Panc1 (cell line): ENCODE measurements at regions not wholly inside any gene's neighbourhood (a gene's known extent, or its start where the extent isn't known, plus 50 kb on each side); places are given as distances from the start of the nearest gene placed in this dataset.

ENCODE experiments used
- ATAC-seq: fragments of 200-7000 bp; cut with Tn5 transposase; 2 replicates; pipeline ENCODE4 v1.9.1; 2020; ENCODE audit warnings: mild to moderate bottlenecking, moderate library complexity
- BruUV-seq: library from RNA; stranded (reverse); fragments of 400-500 nt; replicated peaks from 2 replicates; lab custom pipeline; 2021; lab: Mats Ljungman, UMichigan
- CTCF ChIA-PET: fragments of 300-600 bp; sonication (Branson Sonifier 250); formaldehyde crosslinking; loops from one replicate; lab custom pipeline; 2022; ENCODE audit warnings: antibody characterized with exemption; lab: Charles Lee
- POLR2A ChIA-PET: fragments of 300-600 bp; sonication (Branson Sonifier 250); formaldehyde crosslinking; loops from one replicate; lab custom pipeline; 2022; ENCODE audit warnings: antibody characterized with exemption; lab: Charles Lee
- DNase-seq: peaks from one replicate; pipeline ENCODE4 v3.0.0-alpha.2; 2010; ENCODE audit warnings: low read depth, low spot score
- H3K27ac ChIP-seq: 2 replicates; pipeline ENCODE4 v1.5.1; 2011; ENCODE audit warnings: mild to moderate bottlenecking, low read length, inconsistent platforms
- H3K27me3 ChIP-seq: fragments of 200-500 bp; sonication (Bioruptor generic); 2 replicates; pipeline ENCODE4 v1.6.0; 2014; ENCODE audit warnings: low read length, inconsistent platforms; ENCODE audit not compliant: control insufficient read depth, insufficient read depth
- H3K36me3 ChIP-seq: fragments of 200-500 bp; sonication (Bioruptor generic); 2 replicates; pipeline ENCODE4 v1.5.1; 2014; ENCODE audit warnings: inconsistent platforms, mild to moderate bottlenecking, low read length, moderate library complexity; ENCODE audit not compliant: control insufficient read depth, insufficient read depth
- H3K4me1 ChIP-seq: 2 replicates; pipeline ENCODE4 v1.5.1; 2011; ENCODE audit warnings: inconsistent platforms, mild to moderate bottlenecking, low read length, moderate library complexity; ENCODE audit not compliant: control insufficient read depth, insufficient read depth
- H3K4me3 ChIP-seq, 2 experiments: 2 replicates each; pipeline ENCODE4 v1.5.1; 2011 to 2012; ENCODE audit warnings: low read depth in 2 of 2, low read length in 2 of 2, mild to moderate bottlenecking in 2 of 2, inconsistent platforms in 1 of 2, moderate library complexity in 1 of 2
- H3K9me3 ChIP-seq: fragments of 200-500 bp; sonication (Bioruptor generic); 2 replicates; pipeline ENCODE4 v1.5.1; 2014; ENCODE audit warnings: low read depth, mild to moderate bottlenecking, inconsistent platforms, low read length, moderate library complexity; ENCODE audit not compliant: control insufficient read depth, insufficient read depth
- POLR2AphosphoS5 ChIP-seq: IDR thresholded peaks from 2 replicates; pipeline ENCODE4 v1.6.1; 2012; ENCODE audit warnings: mild to moderate bottlenecking, low read depth, low read length, moderate library complexity
- SIN3A ChIP-seq: IDR thresholded peaks from 2 replicates; pipeline ENCODE4 v1.6.1; 2012; ENCODE audit warnings: low read depth, mild to moderate bottlenecking, low read length, moderate library complexity, borderline replicate concordance; ENCODE audit not compliant: insufficient read depth
- TCF7L2 ChIP-seq: IDR thresholded peaks from 2 replicates; pipeline ENCODE4 v1.6.1; 2011; ENCODE audit warnings: mild to moderate bottlenecking, low read depth, low read length, inconsistent platforms
- in situ Hi-C: cut with HindIII; loops from 2 replicates; pipeline ENCODE4 v1.10.0; 2016; ENCODE audit warnings: low sequenced_read_pairs, low pct_unique_long_range_greater_than_20kb
- intact Hi-C: fragments of 100-400 bp; cut with micrococcal nuclease; formaldehyde crosslinking; loops from one replicate; pipeline ENCODE4 v1.10.0; 2022; ENCODE audit not compliant: unreplicated experiment
- TF ChIP-seq, protein P1 (sequence below), 2 experiments: IDR thresholded peaks; 2 replicates each; pipeline ENCODE4 v1.6.1; 2011 to 2012; ENCODE audit warnings: low read depth in 2 of 2, control low read depth in 1 of 2, low read length in 1 of 2, mild to moderate bottlenecking in 1 of 2, moderate library complexity in 1 of 2; ENCODE audit not compliant: insufficient read depth in 1 of 2
- TF ChIP-seq, protein P2 (sequence below): fragments of 450-650 bp; IDR thresholded peaks from 2 replicates; pipeline ENCODE4 v1.5.1; 2017; ENCODE audit warnings: mild to moderate bottlenecking

DNA sequence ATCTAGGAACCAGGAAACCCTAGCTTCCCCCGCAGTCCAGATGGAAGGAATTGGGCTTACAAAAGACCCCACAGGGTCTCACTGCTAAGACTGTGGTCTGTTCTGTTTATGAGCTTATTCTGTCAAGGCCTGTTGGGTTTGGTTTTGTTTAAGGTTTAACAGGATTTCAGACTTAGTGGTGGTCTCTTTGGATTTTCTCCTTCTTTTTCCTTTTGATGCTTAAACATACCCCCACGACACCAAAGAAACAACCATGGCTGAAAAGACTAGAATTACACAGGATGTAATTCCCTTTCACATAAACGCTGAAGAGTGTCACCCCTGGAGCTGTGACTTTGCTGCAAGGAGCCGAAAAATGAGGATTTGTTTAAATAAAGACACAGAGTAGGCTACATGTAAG is 408.6 kb downstream of the PREX1 start:
- H3K4me1 ChIP-seq: no peaks in the 10 kb centered on the region
- DNase-seq: no peak
- no TSS peak for BruUV-seq
- ChIA-PET CTCF (interaction anchor here (0.6 to 1.0 kb wide), 2 partner anchors 201 to 727 kb away, joined by 3 to 16 read pairs; no protein-coding TSS in a partner anchor), POLR2A (interaction anchor here (0.6 kb wide), 1 partner anchor 373 kb away, joined by 5 read pairs; no protein-coding TSS in a partner anchor)
- H3K27me3 ChIP-seq: peaks cover 18% of the 10 kb centered on the region
- TF ChIP-seq SIN3A (no peak), POLR2AphosphoS5 (no peak), TCF7L2 (no peak)
- TF ChIP-seq, protein P1, sequence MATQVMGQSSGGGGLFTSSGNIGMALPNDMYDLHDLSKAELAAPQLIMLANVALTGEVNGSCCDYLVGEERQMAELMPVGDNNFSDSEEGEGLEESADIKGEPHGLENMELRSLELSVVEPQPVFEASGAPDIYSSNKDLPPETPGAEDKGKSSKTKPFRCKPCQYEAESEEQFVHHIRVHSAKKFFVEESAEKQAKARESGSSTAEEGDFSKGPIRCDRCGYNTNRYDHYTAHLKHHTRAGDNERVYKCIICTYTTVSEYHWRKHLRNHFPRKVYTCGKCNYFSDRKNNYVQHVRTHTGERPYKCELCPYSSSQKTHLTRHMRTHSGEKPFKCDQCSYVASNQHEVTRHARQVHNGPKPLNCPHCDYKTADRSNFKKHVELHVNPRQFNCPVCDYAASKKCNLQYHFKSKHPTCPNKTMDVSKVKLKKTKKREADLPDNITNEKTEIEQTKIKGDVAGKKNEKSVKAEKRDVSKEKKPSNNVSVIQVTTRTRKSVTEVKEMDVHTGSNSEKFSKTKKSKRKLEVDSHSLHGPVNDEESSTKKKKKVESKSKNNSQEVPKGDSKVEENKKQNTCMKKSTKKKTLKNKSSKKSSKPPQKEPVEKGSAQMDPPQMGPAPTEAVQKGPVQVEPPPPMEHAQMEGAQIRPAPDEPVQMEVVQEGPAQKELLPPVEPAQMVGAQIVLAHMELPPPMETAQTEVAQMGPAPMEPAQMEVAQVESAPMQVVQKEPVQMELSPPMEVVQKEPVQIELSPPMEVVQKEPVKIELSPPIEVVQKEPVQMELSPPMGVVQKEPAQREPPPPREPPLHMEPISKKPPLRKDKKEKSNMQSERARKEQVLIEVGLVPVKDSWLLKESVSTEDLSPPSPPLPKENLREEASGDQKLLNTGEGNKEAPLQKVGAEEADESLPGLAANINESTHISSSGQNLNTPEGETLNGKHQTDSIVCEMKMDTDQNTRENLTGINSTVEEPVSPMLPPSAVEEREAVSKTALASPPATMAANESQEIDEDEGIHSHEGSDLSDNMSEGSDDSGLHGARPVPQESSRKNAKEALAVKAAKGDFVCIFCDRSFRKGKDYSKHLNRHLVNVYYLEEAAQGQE (IDR thresholded peaks at IDR 0.05; ENCODE audit: insufficient read depth in 1 of 2, low read depth in 2 of 2, low read length in 1 of 2): no peak
- TF ChIP-seq, protein P2, sequence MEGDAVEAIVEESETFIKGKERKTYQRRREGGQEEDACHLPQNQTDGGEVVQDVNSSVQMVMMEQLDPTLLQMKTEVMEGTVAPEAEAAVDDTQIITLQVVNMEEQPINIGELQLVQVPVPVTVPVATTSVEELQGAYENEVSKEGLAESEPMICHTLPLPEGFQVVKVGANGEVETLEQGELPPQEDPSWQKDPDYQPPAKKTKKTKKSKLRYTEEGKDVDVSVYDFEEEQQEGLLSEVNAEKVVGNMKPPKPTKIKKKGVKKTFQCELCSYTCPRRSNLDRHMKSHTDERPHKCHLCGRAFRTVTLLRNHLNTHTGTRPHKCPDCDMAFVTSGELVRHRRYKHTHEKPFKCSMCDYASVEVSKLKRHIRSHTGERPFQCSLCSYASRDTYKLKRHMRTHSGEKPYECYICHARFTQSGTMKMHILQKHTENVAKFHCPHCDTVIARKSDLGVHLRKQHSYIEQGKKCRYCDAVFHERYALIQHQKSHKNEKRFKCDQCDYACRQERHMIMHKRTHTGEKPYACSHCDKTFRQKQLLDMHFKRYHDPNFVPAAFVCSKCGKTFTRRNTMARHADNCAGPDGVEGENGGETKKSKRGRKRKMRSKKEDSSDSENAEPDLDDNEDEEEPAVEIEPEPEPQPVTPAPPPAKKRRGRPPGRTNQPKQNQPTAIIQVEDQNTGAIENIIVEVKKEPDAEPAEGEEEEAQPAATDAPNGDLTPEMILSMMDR: no peak
- intact Hi-C loops: loop anchor here (10.0 kb wide), 1 partner anchor 196 kb away; no protein-coding TSS in a partner anchor
- in situ Hi-C loops: no loop called here
- no peak overlapping the region for H3K27ac ChIP-seq
- ATAC-seq: no peak
- H3K36me3 ChIP-seq: no peaks in the 10 kb centered on the region
- H3K4me3 ChIP-seq: no peak overlapping the region
- no peaks in the 10 kb centered on the region for H3K9me3 ChIP-seq

DNA sequence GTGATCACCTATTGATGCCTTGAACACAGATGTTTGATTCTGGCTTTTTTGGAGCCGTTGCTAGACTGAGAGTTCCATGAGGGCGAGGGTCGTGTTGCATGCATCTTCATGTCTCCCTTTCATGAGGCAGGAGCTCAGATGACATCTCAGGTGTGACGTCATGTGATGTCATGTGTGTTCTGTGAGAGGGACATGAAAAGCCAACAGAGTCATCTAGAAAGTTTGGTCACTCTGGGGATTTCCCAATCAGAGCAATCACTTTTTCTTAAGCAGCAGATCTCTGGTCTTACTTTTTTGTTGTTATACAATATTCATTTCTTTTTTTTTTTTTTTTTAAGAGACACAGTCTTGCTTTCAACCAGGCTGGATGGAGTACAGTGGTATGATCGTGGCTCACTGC is 411.8 kb downstream of the PREX1 start:
- no peak overlapping the region for H3K27ac ChIP-seq
- POLR2A ChIA-PET: no interaction called here
- H3K36me3 ChIP-seq: no peaks in the 10 kb centered on the region
- no peak for ATAC-seq
- H3K4me3 ChIP-seq: no peak overlapping the region
- in situ Hi-C loops: no loop called here
- CTCF ChIA-PET: no interaction called here
- no peaks in the 10 kb centered on the region for H3K9me3 ChIP-seq
- peaks cover 17% of the 10 kb centered on the region for H3K27me3 ChIP-seq
- intact Hi-C loops: loop anchor here (10.0 kb wide), 1 partner anchor 199 kb away; no protein-coding TSS in a partner anchor
- H3K4me1 ChIP-seq: no peaks in the 10 kb centered on the region
- no peak for DNase-seq
- no peak for TF ChIP-seq POLR2AphosphoS5
- TF ChIP-seq, protein P1 (IDR thresholded peaks at IDR 0.05; ENCODE audit: insufficient read depth in 1 of 2, low read depth in 2 of 2, low read length in 1 of 2): no peak
- TF ChIP-seq, protein P2: no peak
- TF ChIP-seq TCF7L2: no peak
- no peak for TF ChIP-seq SIN3A
- BruUV-seq: no TSS peak
